GM12864 (cell line): ENCODE measurements at regions not wholly inside any gene's neighbourhood (a gene's known extent, or its start where the extent isn't known, plus 50 kb on each side); places are given as distances from the start of the nearest gene placed in this dataset.

Experiments
- DNase-seq: peaks from one replicate; pipeline ENCODE4 v3.0.0-alpha.2; 2011; ENCODE audit warnings: low read depth
- H3K4me3 ChIP-seq: 2 replicates; pipeline ENCODE4 v1.5.1; 2011; ENCODE audit warnings: mild to moderate bottlenecking, low read depth, low read length, control low read depth
- TF ChIP-seq, protein P1 (sequence below): IDR thresholded peaks from 2 replicates; pipeline ENCODE4 v1.5.1; 2011; ENCODE audit warnings: low read depth, mild to moderate bottlenecking, moderate library complexity, low read length, control low read depth, inconsistent platforms; ENCODE audit errors: missing control alignments

DNA sequence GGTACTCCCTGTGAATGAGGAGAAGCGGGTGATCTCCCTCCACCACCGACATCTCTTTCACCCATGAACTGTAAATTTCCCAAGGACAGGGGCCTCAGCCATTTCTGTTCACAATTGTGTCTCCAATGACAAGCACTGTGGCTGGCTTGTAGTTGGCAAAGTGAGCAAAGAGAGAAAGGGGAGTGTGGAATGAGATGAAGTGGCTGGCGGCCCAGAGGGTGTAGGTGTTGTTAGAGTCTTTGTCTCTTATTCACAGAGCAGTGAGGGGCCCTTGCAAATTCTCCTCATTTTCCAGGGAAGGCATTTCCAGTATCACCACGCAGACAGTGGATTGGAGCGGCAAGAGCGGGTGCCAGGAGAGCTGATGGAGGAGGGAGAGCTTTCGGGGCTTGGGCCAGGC is 411.7 kb upstream of the EEF2KMT start:
- H3K4me3 ChIP-seq = no peak overlapping the region
- TF ChIP-seq, protein P1, sequence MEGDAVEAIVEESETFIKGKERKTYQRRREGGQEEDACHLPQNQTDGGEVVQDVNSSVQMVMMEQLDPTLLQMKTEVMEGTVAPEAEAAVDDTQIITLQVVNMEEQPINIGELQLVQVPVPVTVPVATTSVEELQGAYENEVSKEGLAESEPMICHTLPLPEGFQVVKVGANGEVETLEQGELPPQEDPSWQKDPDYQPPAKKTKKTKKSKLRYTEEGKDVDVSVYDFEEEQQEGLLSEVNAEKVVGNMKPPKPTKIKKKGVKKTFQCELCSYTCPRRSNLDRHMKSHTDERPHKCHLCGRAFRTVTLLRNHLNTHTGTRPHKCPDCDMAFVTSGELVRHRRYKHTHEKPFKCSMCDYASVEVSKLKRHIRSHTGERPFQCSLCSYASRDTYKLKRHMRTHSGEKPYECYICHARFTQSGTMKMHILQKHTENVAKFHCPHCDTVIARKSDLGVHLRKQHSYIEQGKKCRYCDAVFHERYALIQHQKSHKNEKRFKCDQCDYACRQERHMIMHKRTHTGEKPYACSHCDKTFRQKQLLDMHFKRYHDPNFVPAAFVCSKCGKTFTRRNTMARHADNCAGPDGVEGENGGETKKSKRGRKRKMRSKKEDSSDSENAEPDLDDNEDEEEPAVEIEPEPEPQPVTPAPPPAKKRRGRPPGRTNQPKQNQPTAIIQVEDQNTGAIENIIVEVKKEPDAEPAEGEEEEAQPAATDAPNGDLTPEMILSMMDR = no peak
- DNase-seq = no peak

DNA sequence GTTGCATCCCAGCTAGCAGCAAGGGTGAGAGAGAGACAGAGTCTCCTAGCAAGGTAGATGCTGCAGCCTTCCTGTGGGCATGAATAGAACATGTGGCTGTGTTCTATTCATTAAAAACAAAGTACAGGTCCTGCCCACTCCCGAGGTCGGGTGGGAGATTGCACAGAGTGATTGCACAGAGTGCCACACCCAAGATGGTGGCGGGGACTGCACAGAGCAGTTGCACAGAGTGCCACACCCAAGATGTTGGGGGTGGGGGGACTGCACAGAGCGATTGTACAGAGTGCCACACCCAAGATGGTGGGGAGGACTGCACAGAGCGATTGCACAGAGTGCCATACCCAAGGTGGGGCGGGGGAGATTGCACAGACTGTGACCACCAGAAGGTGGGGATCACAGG is 410.8 kb upstream of the EEF2KMT start:
- no peak overlapping the region for H3K4me3 ChIP-seq
- TF ChIP-seq, protein P1 = no peak
- DNase-seq = no peak

DNA sequence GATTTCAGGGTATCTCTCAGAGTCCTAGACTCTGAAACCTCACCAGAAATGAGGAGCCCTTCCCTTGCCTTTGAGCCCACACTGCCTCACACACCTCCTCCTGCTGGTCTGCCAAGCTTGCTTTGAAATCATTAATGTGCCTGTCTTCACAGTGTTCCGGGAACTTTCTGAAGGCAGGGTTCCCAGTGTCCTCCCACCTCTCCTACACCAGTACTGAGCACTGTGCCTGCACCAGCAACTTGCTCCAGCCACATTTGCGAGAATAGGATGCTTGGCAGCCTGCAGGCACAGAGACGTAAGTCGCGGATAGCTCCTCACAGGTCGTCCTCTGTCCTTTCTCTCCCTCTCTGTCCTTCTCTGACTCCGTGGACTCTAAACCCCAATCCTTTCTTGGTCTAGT is 408.4 kb upstream of the EEF2KMT start:
- DNase-seq = no peak
- H3K4me3 ChIP-seq = no peak overlapping the region
- TF ChIP-seq, protein P1 = no peak

DNA sequence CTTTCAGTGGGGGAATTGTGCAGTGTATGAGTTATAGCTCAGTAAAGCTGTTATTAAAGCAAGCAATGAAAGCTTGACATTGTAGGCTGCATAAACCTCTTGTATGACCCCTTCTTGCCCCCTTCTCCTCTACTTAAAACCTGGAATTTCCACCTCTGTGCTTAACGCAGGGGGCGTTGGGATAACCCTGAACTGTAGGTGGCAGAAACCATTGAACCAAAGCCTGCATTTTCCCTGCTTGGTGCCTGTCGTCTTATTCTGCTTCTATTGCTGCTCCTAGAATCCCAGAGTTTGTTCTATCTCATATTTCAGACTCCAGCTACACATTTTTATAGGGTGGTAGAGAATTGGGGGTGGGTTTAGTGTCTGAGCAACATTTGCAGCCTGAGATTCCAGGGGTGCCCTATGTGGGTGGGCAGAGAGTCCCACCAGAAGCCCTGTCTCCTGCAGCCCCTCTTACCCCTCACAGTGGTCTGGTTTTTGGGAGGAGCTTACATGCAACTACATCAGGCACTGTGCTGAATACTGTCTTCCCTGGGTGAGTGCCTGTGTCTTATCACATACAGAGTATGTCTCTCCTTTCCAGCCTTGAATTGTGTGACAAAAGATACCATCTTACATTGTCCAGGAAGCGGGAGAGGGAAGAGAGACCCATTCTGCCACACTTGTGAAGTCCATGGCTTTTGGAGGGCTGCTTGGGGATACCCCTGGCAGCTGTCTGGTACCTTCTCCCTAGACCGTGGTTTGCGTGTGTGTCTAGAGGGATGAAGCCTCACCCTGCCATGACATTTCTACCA is 407.7 kb upstream of the EEF2KMT start:
- TF ChIP-seq, protein P1 = no peak
- DNase-seq = no peak
- no peak overlapping the region for H3K4me3 ChIP-seq

DNA sequence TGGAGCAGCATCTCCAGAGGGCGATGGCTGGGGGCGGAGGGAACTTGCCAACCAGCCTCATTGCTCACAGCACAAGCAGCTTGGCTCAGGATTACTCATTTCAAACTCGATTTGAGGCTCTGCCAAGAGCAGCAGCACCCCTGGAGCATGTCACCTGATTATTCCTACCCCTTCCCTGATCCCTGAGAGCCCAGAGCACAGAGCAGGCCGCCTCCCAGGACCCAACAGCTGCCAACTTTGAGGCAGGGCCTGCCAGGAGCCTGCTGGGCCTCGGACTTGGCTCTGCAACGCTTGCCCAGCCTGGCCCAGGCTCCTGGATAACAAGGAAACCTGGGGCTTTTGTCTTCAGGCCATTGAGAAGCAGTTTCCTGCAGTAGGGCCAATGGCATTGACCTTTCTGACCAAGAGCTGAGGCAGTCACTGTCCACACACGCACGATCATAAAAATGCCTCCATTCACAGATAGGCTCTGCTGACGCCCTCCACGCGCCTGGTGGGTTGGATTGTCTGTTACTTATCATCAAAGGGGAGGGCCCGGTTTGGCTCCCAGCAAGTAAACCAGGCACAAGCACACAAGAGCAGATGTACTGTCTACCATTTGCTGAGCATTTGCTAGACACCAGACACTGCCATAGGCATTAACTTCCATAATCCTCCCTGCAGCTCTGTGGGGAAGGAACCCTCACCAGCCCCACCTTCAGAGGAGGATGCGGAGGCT is 406.6 kb upstream of the EEF2KMT start:
- no peak overlapping the region for H3K4me3 ChIP-seq
- no peak for DNase-seq
- TF ChIP-seq, protein P1 = no peak

DNA sequence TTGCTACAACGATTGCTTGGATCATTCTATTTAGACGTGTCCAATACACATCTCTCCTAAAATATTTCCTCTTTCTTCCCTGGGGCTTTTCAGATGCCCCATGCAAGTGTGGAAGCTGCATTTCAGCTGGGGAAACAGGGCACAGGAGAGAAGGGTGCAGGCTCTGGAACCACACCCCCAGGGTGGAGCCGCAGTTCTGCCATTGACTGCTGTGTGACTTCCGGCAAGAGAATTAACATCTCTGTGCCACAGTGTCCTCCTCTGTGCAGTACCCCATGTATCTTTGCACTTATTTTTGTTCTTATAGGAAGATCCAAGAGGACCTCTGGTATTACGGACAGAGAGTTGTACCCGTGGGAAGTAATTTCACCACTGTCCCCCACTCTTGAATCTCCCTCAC is 405.3 kb upstream of the EEF2KMT start:
- H3K4me3 ChIP-seq = no peak overlapping the region
- TF ChIP-seq, protein P1 = no peak
- DNase-seq = no peak
